Esophagus muscularis mucosa (tissue), 4 donors: ENCODE measurements at regions not wholly inside any gene's neighbourhood (a gene's known extent, or its start where the extent isn't known, plus 50 kb on each side); places are given as distances from the start of the nearest gene placed in this dataset.

Source experiments
- DNase-seq: peaks from one replicate; pipeline ENCODE4 v3.0.0-alpha.2; 2017; ENCODE audit errors: extremely low spot score
- H3K27ac ChIP-seq, 4 donors: fragments of 200-600 bp; sonication (generic); replicated peaks in 1 of 4; 1 replicate in 3 of 4; 2 replicates in 1 of 4; pipeline ENCODE4 v1.5.1; 2016 to 2019; ENCODE audit warnings: mild to moderate bottlenecking in 1 of 4
- H3K27me3 ChIP-seq, 4 donors: fragments of 200-600 bp; sonication (generic); one replicate each; pipeline versions ENCODE4 v1.5.1 to v1.6.0; 2016 to 2019
- H3K36me3 ChIP-seq, 4 donors: fragments of 200-600 bp; sonication (generic); one replicate each; pipeline ENCODE4 v1.5.1; 2016 to 2019
- H3K4me1 ChIP-seq, 4 donors: fragments of 200-600 bp; sonication (generic); one replicate each; pipeline ENCODE4 v1.5.1; 2016 to 2019
- H3K4me3 ChIP-seq, 4 donors: fragments of 200-600 bp; sonication (generic); 1 replicate in 2 of 4; 2 replicates in 2 of 4; pipeline ENCODE4 v1.5.1; 2016 to 2019; ENCODE audit warnings: mild to moderate bottlenecking in 4 of 4, moderate library complexity in 1 of 4
- H3K9me3 ChIP-seq, 4 donors: fragments of 200-600 bp; sonication (generic); 1 replicate in 3 of 4; 2 replicates in 1 of 4; pipeline ENCODE4 v1.5.1; 2016 to 2019
- EP300 ChIP-seq: sonication (generic); formaldehyde crosslinking; IDR thresholded peaks from one replicate; pipeline ENCODE4 v1.6.1; 2017; ENCODE audit warnings: antibody characterized with exemption
- POLR2A ChIP-seq: fragments of 450-650 bp; IDR thresholded peaks from one replicate; pipeline ENCODE4 v1.6.1; 2017; ENCODE audit warnings: antibody characterized with exemption, moderate library complexity, mild to moderate bottlenecking, low read depth
- POLR2AphosphoS5 ChIP-seq, 2 donors: sonication (generic); formaldehyde crosslinking; IDR thresholded peaks; one replicate each; pipeline ENCODE4 v1.6.1; 2017; ENCODE audit warnings: antibody characterized with exemption in 2 of 2
- WGBS: methylation state at CpG from one replicate; pipeline ENCODE4 v1.1.5; 2018; 5-methylcytosine and 5-hydroxymethylcytosine counted together
- intact Hi-C: fragments of 100-400 bp; cut with DNase I; formaldehyde crosslinking; loops from one replicate; pipeline ENCODE4 v1.15.1; 2023
- TF ChIP-seq, protein P1 (sequence below), 3 experiments: fragments of 200-600 bp in 2 of 3; fragments of 450-650 bp in 1 of 3; sonication (generic) in 2 of 3; IDR thresholded peaks; one replicate each; pipeline ENCODE4 v1.5.1; 2017 to 2019; ENCODE audit warnings: antibody characterized with exemption in 3 of 3, mild to moderate bottlenecking in 2 of 3, moderate library complexity in 1 of 3

DNA sequence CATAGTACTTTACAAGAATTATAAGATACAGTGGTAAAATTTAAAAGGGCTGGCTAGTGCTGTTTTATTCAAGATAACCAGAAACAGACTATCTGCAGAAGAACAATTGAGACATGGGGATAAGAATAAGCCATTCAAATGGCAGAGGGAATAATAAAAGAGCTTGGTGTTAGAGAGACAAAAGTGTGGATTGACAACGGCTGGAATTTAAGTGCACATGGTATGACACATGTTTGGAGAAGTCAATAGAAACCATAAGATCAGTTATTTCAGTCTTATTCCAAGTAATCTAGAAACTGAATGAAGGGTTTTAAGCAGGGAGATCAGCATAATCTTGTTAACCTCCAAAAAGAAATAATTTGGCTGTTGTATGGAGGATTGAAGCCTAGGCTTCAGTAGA is 1205.5 kb upstream of the CITED2 start:
- intact Hi-C loops: no loop called here
- no peaks in the 10 kb centered on the region for H3K9me3 ChIP-seq
- no peak overlapping the region for H3K4me3 ChIP-seq
- WGBS: 85% methylated on average over 1 of the region's 1 CpG
- H3K27ac ChIP-seq: no peak overlapping the region
- no peaks in the 10 kb centered on the region for H3K4me1 ChIP-seq
- no peak for DNase-seq
- TF ChIP-seq EP300 (no peak), POLR2AphosphoS5 (IDR thresholded peaks at IDR 0.05) (no peak), POLR2A (no peak)
- TF ChIP-seq, protein P1, sequence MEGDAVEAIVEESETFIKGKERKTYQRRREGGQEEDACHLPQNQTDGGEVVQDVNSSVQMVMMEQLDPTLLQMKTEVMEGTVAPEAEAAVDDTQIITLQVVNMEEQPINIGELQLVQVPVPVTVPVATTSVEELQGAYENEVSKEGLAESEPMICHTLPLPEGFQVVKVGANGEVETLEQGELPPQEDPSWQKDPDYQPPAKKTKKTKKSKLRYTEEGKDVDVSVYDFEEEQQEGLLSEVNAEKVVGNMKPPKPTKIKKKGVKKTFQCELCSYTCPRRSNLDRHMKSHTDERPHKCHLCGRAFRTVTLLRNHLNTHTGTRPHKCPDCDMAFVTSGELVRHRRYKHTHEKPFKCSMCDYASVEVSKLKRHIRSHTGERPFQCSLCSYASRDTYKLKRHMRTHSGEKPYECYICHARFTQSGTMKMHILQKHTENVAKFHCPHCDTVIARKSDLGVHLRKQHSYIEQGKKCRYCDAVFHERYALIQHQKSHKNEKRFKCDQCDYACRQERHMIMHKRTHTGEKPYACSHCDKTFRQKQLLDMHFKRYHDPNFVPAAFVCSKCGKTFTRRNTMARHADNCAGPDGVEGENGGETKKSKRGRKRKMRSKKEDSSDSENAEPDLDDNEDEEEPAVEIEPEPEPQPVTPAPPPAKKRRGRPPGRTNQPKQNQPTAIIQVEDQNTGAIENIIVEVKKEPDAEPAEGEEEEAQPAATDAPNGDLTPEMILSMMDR (IDR thresholded peaks at IDR 0.05): no peak
- H3K36me3 ChIP-seq: no peaks in the 10 kb centered on the region
- no peaks in the 10 kb centered on the region for H3K27me3 ChIP-seq

DNA sequence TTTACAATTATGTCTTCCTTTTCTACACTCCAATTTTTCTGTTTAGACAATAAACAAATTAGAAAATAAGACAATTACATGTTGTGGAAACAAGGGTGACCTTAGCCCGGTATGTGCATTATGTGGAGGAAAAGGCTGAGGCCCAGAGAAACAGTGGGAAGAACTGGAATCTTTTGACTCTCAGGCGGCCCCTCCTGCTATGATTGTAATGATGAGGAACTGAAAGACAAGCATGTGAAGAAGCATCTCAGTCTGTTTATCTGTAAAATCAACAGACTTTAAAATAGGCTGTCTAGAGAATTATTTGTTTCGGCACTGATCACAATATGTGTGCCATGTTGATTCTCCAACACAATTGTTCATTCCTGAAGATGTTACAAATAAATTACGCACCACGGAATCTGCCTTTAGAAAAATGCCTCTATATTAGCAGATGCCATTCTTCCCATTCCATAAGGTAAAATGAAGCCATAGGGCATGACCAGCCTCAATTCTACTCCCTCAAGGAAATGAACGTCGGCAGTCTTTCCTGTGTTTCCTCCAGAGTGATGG is 1201.6 kb upstream of the CITED2 start:
- peaks cover 8 to 17% (median 14%) of the 10 kb centered on the region in 4 donors for H3K4me1 ChIP-seq
- DNase-seq: no peak
- 89% methylated on average over 7 of the region's 7 CpGs for WGBS
- TF ChIP-seq EP300: no peak
- TF ChIP-seq, protein P1 (IDR thresholded peaks at IDR 0.05): no peak
- no peak for TF ChIP-seq POLR2A
- no peak for TF ChIP-seq POLR2AphosphoS5 (IDR thresholded peaks at IDR 0.05)
- H3K27me3 ChIP-seq: no peaks in the 10 kb centered on the region
- intact Hi-C loops: no loop called here
- no peak overlapping the region for H3K4me3 ChIP-seq
- H3K36me3 ChIP-seq: no peaks in the 10 kb centered on the region
- no peak overlapping the region for H3K27ac ChIP-seq
- no peaks in the 10 kb centered on the region for H3K9me3 ChIP-seq

GRCh38 chr6:140572867-140573266 is 1198.4 kb upstream of the CITED2 start:
- no peaks in the 10 kb centered on the region for H3K27me3 ChIP-seq
- DNase-seq: no peak
- no peaks in the 10 kb centered on the region for H3K36me3 ChIP-seq
- no peak overlapping the region for H3K4me3 ChIP-seq
- H3K4me1 ChIP-seq: peaks cover 8 to 18% (median 14%) of the 10 kb centered on the region in 4 donors
- TF ChIP-seq EP300 (no peak), POLR2A (no peak), POLR2AphosphoS5 (IDR thresholded peaks at IDR 0.05) (no peak)
- TF ChIP-seq, protein P1 (IDR thresholded peaks at IDR 0.05): no peak
- no peaks in the 10 kb centered on the region for H3K9me3 ChIP-seq
- intact Hi-C loops: no loop called here
- peak overlapping the region in 1 of 4 donors; percentile 22 for H3K27ac ChIP-seq

- H3K27ac ChIP-seq: peak overlapping the region in 1 of 4 donors; percentile 22
- 10% methylated on average over 3 of the region's 3 CpGs for WGBS
Measured at GRCh38 chr6:140572129-140572528, 1197.7 kb upstream of the CITED2 start.

More at GRCh38 chr6:140572129-140572528, 1197.7 kb upstream of the CITED2 start:
- H3K4me3 ChIP-seq: no peak overlapping the region
- H3K36me3 ChIP-seq: no peaks in the 10 kb centered on the region
- H3K9me3 ChIP-seq: no peaks in the 10 kb centered on the region
- no peak for DNase-seq
- intact Hi-C loops: no loop called here
- H3K4me1 ChIP-seq: peaks cover 10 to 25% (median 18%) of the 10 kb centered on the region in 4 donors
- TF ChIP-seq, protein P1 (IDR thresholded peaks at IDR 0.05): no peak
- TF ChIP-seq EP300 (no peak), POLR2AphosphoS5 (IDR thresholded peaks at IDR 0.05) (no peak), POLR2A (no peak)
- H3K27me3 ChIP-seq: no peaks in the 10 kb centered on the region
